ENCODE measurements at regions not wholly inside any gene's neighbourhood (a gene's known extent, or its start where the extent isn't known, plus 50 kb on each side); places are given as distances from the start of the nearest gene placed in this dataset.

DNA sequence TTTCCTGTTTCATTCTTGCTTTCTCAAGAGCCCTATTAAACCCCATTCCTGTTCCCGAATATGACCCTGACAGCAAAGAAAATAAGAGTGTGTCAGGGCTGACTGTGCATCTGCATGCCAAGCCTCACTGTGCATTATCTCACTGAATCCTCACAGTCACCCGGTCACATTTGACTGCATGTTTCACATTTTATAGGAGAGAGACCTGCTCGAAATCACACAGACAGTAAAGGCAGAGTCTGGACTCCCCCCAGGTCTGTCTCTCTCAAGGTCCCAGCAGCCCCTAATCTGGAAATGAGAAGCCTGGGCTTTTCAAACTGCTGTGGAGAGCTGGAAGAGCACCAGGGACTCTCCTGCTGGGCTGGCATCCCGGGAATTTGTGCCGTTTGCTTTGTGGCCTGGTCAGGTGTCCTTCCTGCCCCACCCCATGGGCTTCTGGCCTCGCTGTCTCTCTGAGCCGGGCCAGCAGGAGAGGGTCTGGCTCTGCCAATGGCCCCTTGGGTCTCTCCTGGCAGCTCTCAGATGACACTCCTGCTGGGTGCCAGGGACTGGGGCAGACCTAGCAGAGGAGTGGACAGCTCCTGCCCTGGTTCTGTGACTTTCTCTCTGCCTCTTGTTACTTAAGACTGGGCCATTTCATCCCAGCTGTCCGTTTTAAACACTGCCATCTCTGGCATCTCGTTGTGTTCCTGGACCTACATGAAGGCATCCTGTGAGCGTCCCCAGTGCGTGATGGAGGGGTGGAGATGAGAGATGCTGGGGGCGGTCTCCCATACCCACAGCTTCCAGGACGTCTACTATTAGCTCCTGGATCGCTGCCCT is 173.6 kb downstream of the ARHGAP12 start:
- no peak for DNase-seq

GRCh38 chr10:31753681-31754080 is 174.9 kb downstream of the ARHGAP12 start:
- DNase-seq, result no peak

GRCh38 chr10:31752170-31752569 is 176.5 kb downstream of the ARHGAP12 start:
- DNase-seq, result no peak

DNA sequence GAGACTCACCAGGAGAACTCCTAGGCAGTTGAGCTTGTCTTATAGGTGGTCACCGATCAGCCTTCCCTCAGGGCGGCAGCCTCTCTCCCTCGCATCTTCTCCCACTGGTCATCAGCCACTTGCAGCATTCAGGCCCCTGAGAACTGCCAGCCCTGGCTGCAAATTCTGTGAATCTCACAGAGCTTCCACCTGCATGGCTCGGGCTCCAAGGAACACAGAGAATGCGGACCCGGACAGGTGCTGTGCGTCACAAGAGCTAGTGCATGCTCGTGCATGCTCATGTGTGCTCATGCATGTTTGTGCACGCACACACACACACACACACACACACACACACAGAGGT is 176.9 kb downstream of the ARHGAP12 start:
- no peak for DNase-seq

DNA sequence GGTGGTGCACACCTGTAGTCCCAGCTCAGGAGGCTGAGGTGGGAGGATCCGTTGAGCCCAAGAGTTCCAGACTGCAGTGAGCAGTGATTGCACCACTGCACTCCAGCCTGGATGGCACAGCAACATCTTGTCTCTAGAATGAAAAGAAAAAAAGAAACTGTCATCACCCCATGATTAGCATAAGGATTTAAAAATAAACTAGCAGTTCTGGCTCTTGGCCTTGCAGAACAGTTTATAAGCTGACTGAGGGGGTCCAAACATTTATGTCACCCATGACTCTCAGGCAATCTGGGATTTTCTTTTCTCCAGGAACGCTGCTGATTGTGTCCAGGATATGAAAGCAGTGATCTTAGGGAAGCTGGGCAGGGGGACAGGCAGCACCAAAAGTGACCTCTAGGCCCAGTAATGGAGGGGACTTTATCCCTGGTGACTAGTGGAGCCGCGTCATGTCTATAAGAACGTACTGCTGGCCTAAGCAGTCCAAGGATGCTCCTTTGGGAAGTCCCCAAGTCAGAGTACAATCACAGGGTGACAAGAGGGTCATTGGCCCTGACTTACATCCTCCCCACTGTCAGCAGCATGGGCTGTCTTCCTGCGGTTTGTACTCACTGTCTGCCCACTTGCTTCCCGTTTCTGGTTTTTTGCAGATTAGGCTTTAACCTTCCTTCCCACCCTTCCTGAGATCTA is 177.4 kb downstream of the ARHGAP12 start:
- DNase-seq, result no peak

DNA sequence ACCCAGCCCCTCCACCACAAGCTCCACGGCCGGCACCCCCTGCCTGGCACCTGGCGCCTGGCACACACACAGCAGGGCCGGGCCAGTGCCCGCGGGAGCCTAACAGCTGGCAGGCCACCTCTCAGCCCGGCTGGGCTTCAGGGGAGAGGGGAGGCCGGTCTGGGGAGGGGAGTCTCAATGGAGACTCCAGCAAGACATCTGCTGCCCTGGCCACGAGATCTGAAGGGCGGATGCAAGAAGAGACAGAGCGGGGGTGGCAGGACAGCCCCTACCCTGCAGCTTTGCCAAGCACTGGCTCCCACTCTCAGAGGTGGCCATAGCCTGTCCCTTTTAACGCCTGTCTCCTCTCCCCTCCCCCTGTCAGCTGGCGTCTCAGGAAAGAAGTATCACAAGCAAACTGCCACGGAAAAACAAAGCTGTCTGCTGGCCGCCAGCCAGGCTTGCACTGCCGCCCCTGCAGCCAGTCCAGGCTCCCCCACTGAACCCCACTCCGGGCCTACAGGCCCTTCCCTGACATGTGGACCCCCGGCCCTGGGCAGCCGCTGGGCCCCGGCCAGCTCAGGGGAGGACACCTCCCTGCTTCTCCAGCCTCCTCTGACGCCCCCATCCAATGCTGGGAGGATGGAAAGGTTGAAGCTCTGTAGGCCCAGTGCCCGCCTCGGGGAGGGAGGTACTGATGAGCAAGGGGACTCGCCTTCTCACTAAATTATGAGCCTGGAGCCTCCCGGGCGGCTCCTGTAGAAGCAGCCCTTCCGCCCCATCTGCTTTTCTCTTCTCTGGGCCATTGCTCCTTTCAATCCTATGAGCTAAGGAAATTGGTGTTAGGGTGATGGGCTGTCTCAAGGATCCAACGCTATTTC is 178.4 kb downstream of the ARHGAP12 start:
- no peak for DNase-seq

- no peak for DNase-seq
Observed at GRCh38 chr10:31749301-31749700, 179.3 kb downstream of the ARHGAP12 start.

- DNase-seq, result peak; percentile 33
Observed at GRCh38 chr10:31745612-31746376, 182.8 kb downstream of the ARHGAP12 start.

- no peak for DNase-seq
Observed at GRCh38 chr10:31744025-31744424, 184.6 kb downstream of the ARHGAP12 start.

DNA sequence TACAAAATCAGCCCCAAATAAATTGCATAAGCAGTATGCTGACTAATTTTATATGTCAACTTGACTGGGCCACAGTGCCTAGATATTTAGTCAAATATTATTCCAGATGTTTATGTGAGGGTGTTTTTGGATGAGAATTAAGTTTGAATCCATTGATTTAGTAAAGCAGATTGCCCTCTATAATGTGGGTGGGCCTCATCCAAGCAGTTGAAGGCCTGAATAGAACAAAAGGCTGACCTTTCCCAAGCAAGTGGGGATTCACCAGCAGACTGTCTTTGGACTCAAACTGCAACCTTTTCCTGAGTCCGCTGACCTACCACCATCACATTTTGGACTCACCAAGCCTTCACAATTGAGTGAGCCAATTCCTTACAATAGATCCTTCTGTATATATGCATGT is 186.4 kb downstream of the ARHGAP12 start:
- no peak for DNase-seq

GRCh38 chr10:31741473-31741872 is 187.2 kb downstream of the ARHGAP12 start:
- no peak for DNase-seq

GRCh38 chr10:31739711-31740110 is 188.9 kb downstream of the ARHGAP12 start:
- no peak for DNase-seq

GRCh38 chr10:31739146-31739545 is 189.5 kb downstream of the ARHGAP12 start:
- no peak for DNase-seq

DNA sequence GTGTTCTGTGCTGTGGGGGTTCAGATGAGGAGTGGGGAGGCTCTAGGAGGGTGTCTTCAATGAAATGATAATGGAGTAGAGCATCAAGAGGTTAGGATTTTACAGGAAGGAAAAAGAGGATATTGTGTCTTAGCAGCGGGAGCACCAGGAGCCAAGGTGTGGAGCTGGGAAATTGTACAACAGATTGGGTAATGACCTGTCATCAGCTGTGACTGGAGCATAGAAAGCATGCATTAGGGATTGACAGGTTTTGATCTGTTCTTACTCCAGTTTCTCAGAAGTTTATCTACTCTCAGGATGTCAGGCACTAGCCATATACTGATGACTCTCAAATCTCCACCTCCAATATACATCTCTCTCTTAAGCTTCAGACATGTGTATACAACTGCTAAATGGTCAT is 196.9 kb downstream of the ARHGAP12 start:
- DNase-seq, result no peak

DNA sequence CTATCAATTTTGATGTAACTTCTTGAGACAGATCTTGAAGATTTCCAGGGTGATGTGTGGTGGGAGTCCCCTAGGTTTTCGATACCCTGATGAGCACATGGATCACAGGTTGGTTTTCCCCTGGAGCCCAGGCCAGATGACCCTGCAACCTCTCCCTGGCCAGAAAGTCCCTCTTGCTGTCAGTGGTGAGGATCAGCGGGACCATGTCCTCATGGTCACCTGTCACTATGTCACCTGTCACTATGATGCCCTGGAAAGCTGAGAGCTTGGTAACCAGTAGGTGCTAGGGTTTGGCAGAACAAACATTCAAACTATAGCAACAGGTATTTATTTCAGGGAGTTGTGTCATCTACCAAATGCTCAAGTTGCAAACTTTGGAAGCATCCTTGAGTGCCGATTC is 197.9 kb downstream of the ARHGAP12 start:
- no peak for DNase-seq

DNA sequence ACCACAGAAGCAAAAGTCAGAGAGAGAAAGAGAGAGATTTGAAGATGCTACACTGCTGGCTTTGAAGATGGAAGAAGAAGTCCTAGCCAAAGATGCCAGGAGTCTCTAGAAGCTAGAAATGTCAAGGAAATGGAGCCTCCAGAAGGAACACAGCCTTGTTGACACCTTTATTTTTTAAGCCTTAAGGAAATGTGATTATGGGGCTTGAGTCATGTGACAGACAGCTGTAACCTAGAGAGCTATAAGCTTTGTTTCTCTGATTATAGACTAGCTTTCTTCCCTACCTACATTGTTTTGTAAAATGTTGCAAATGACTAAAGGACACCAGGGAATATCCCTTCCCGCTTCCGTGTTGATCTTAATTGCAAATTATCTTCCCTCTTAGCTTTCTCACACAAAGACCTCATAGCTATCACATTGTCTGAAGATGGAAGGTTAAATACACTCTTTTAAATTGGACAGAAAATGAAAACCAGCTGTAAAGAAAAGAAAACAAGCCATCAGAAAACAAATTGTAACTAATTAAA is 199.9 kb downstream of the ARHGAP12 start:
- no peak for DNase-seq

DNA sequence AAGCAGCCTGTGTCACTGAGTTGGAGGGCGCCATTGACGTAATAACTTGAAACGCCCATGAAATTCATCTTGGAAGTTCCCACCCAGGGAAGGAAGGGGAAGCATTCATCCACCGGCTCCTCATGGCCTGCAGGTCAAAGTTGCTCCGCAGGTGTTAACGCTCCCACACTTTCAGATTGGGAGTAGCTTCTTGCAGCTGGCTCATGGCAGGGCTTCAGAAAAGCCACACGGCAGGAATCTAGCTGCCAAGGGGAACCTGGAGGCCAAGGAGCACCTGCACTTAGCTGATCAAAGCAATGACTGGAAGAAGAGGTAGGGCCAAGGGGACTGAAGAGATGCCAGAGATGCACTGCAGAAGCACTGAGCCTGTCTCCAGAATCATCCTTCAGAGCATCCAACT is 203.2 kb downstream of the ARHGAP12 start:
- DNase-seq, result no peak

DNA sequence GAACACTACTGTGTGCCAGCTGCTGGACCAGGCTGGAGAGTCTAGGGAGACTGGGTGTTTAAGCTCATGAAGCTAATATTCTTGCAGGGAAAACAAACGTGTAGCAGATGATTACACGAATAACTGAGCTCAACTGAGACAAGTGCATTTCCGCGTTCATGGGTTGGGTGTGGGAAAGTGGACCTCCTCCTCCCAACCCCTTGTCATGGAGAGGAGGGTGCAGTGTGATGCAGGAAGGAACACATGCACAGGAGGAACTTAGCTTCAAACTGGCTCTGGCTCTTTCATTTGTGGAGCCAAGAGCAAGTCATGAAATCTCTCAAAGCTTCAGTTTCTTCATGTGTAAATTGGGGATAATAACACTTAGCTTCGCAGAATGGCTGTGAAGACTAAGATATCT is 204.3 kb downstream of the ARHGAP12 start:
- DNase-seq, result no peak

- no peak for DNase-seq
Observed at GRCh38 chr10:31723106-31723750, 205.4 kb downstream of the ARHGAP12 start.

- no peak for DNase-seq
Observed at GRCh38 chr10:31721096-31721495, 207.5 kb downstream of the ARHGAP12 start.

DNA sequence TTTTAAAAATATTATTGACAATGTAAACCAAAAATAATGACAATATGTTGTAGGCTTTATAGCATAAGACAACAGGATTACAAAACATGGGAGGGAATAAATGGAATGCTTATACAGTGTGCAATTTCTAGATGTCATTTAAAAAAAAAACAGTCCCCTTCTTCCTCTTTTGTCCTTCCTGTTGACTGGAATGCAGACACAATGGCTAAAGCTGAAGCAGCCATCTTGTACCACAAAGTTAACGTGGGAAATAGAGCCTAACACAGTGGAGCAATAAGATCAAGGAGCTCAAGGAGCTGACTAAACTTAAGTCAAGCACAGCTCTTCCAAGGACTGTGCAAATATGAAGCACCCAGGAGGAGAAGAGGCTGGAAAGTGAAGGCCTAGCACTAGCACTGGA is 208.1 kb downstream of the ARHGAP12 start:
- DNase-seq, result no peak

DNA sequence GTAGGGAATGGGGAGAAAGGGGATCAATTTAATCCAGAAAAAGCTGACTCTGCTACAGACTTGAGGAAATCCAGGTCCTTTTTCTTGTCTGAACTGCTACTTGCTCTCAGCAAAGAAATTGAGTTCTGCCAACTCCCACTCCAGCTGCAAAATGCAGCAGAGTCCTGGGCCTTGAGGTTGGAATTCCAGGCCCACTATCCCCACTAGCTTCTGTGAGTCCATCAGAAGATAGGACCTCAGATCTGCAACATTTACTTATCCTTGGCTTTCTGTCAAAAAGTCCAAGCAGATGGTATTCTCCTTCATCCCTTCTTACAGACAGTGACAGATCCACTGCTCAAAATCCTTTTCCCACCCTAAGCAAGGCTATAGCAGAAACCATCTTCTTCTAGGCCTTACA is 219.2 kb downstream of the ARHGAP12 start:
- no peak for DNase-seq
